ENCODE measurements at regions not wholly inside any gene's neighbourhood (a gene's known extent, or its start where the extent isn't known, plus 50 kb on each side); places are given as distances from the start of the nearest gene placed in this dataset.

- DNase-seq (ENCODE audit: low read depth): no peak
Measured at GRCh38 chrX:9317176-9317575, 147.7 kb upstream of the TBL1X start.

GRCh38 chrX:9318213-9318612, 146.6 kb upstream of the TBL1X start:
- no peak for DNase-seq (ENCODE audit: low read depth)

- no peak for DNase-seq (ENCODE audit: low read depth)
Measured at GRCh38 chrX:9318766-9319165, 146.1 kb upstream of the TBL1X start.

- no peak for DNase-seq (ENCODE audit: low read depth)
Measured at GRCh38 chrX:9320940-9321339, 143.9 kb upstream of the TBL1X start.

GRCh38 chrX:9324676-9325075, 140.2 kb upstream of the TBL1X start:
- no peak for DNase-seq (ENCODE audit: low read depth)

GRCh38 chrX:9326369-9326768, 138.5 kb upstream of the TBL1X start:
- no peak for DNase-seq (ENCODE audit: low read depth)

- DNase-seq (ENCODE audit: low read depth): no peak
Measured at GRCh38 chrX:9327086-9327746, 137.6 kb upstream of the TBL1X start.

GRCh38 chrX:9327747-9328145, 137.1 kb upstream of the TBL1X start:
- DNase-seq (ENCODE audit: low read depth): no peak

GRCh38 chrX:9329056-9329455, 135.8 kb upstream of the TBL1X start:
- DNase-seq (ENCODE audit: low read depth): no peak

GRCh38 chrX:9330249-9330982, 134.4 kb upstream of the TBL1X start:
- DNase-seq (ENCODE audit: low read depth): no peak

GRCh38 chrX:9333873-9334560, 130.8 kb upstream of the TBL1X start:
- DNase-seq (ENCODE audit: low read depth): no peak

GRCh38 chrX:9335251-9335650, 129.6 kb upstream of the TBL1X start:
- no peak for DNase-seq (ENCODE audit: low read depth)

- DNase-seq (ENCODE audit: low read depth): no peak
Measured at GRCh38 chrX:9336456-9336855, 128.4 kb upstream of the TBL1X start.

GRCh38 chrX:9337046-9337445, 127.8 kb upstream of the TBL1X start:
- DNase-seq (ENCODE audit: low read depth): no peak

- DNase-seq (ENCODE audit: low read depth): no peak
Measured at GRCh38 chrX:9338986-9339385, 125.9 kb upstream of the TBL1X start.

- DNase-seq (ENCODE audit: low read depth): no peak
Measured at GRCh38 chrX:9339603-9340491, 125.0 kb upstream of the TBL1X start.

GRCh38 chrX:9340598-9341290, 124.1 kb upstream of the TBL1X start:
- no peak for DNase-seq (ENCODE audit: low read depth)

- no peak for DNase-seq (ENCODE audit: low read depth)
Measured at GRCh38 chrX:9341291-9342201, 123.3 kb upstream of the TBL1X start.

GRCh38 chrX:9342561-9343051, 122.3 kb upstream of the TBL1X start:
- DNase-seq (ENCODE audit: low read depth): peak; percentile 32

GRCh38 chrX:9343971-9344370, 120.9 kb upstream of the TBL1X start:
- no peak for DNase-seq (ENCODE audit: low read depth)
